GM13976 (cell line): ENCODE measurements at regions not wholly inside any gene's neighbourhood (a gene's known extent, or its start where the extent isn't known, plus 50 kb on each side); places are given as distances from the start of the nearest gene placed in this dataset.
"Not testable (repeated sequence)": the region's sequence is repeated elsewhere in the genome, so short reads cannot be mapped to it uniquely, and the experiment has no call there.

Experiments
- DNase-seq: peaks from one replicate; pipeline ENCODE4 v3.0.0; 2012; ENCODE audit warnings: low spot score
- CTCF ChIP-seq: IDR thresholded peaks from 2 replicates; pipeline ENCODE4 v1.5.1; 2012; ENCODE audit warnings: borderline replicate concordance, mild to moderate bottlenecking; ENCODE audit not compliant: insufficient read depth; ENCODE audit errors: extremely low read depth, missing control alignments, control extremely low read depth
- in situ Hi-C: fragments of 300-500 bp; cut with MboI; formaldehyde crosslinking; loops from one replicate; pipeline ENCODE4 v1.12.0; 2022; ENCODE audit warnings: low sequenced_read_pairs, mixed read lengths, inconsistent platforms; ENCODE audit not compliant: unreplicated experiment

- TF ChIP-seq CTCF = no peak
- no peak for DNase-seq
- in situ Hi-C loops = no loop called here
Measured at GRCh38 chr5:142399891-142400290, 75.1 kb upstream of the SPRY4 start.

GRCh38 chr5:142398730-142399055 is 73.9 kb upstream of the SPRY4 start:
- DNase-seq = no peak
- TF ChIP-seq CTCF = no peak
- in situ Hi-C loops = no loop called here

- DNase-seq, in situ Hi-C loops: not testable (repeated sequence)
Measured at GRCh38 chr5:142398011-142398729, 73.3 kb upstream of the SPRY4 start.

GRCh38 chr5:142397178-142397577 is 72.4 kb upstream of the SPRY4 start:
- no peak for TF ChIP-seq CTCF
- DNase-seq = no peak
- in situ Hi-C loops = no loop called here

GRCh38 chr5:142396436-142397038 is 71.7 kb upstream of the SPRY4 start:
- DNase-seq = no peak
- in situ Hi-C loops = no loop called here
- TF ChIP-seq CTCF = no peak

- TF ChIP-seq CTCF = no peak
- in situ Hi-C loops = no loop called here
- DNase-seq = no peak
Measured at GRCh38 chr5:142395334-142395733, 70.5 kb upstream of the SPRY4 start.

GRCh38 chr5:142391058-142391845 is 66.4 kb upstream of the SPRY4 start:
- DNase-seq = no peak
- in situ Hi-C loops = no loop called here
- TF ChIP-seq CTCF = no peak
